GM12878 (cell line): ENCODE measurements at regions not wholly inside any gene's neighbourhood (a gene's known extent, or its start where the extent isn't known, plus 50 kb on each side); places are given as distances from the start of the nearest gene placed in this dataset.

Source experiments
- ATAC-seq: fragments of 200-7000 bp; cut with Tn5 transposase; 3 replicates; pipeline ENCODE4 v1.9.1; 2020; ENCODE audit warnings: mild to moderate bottlenecking, moderate library complexity
- BruUV-seq: library from RNA; stranded (reverse); fragments of 400-500 nt; replicated peaks from 2 replicates; lab custom pipeline; 2021; lab: Mats Ljungman, UMichigan
- CTCF ChIA-PET: fragments of 300-600 bp; sonication (Branson Sonifier 250); formaldehyde crosslinking; extraction: SDS; loops from one replicate; lab custom pipeline; 2021; ENCODE audit warnings: inconsistent platforms; lab: Yijun Ruan, JAX
- POLR2A ChIA-PET: fragments of 350-600 bp; formaldehyde crosslinking; extraction: SDS; loops from one replicate; lab custom pipeline; 2021; ENCODE audit warnings: inconsistent platforms; lab: Charles Lee
- RAD21 ChIA-PET: fragments of 300-600 bp; sonication (Branson Sonifier 250); formaldehyde crosslinking; loops from one replicate; lab custom pipeline; 2023; ENCODE audit warnings: antibody characterized with exemption; ENCODE audit not compliant: unreplicated experiment; lab: Charles Lee
- SMC1A ChIA-PET: fragments of 300-600 bp; sonication (Branson Sonifier 250); formaldehyde crosslinking; loops from one replicate; lab custom pipeline; 2023; ENCODE audit not compliant: unreplicated experiment, uncharacterized antibody; lab: Charles Lee
- DNase-seq: peaks from one replicate; pipeline ENCODE4 v3.0.0-alpha.2; 2011; ENCODE audit warnings: low read depth, low spot score
- FAIRE-seq: peaks from 3 replicates; lab custom pipeline; 2011; peaks lifted over from hg19 to GRCh38; lab: Jason Lieb, UNC
- H2AFZ ChIP-seq: 2 replicates; pipeline ENCODE4 v1.6.0; 2011; ENCODE audit warnings: low read depth, low read length, control low read depth; ENCODE audit not compliant: control insufficient read depth
- H3K27ac ChIP-seq: 2 replicates; pipeline ENCODE4 v1.5.1; 2011; ENCODE audit warnings: control low read depth; ENCODE audit not compliant: control insufficient read depth, insufficient read depth
- H3K27me3 ChIP-seq, 2 experiments: replicated peaks in 1 of 2; 2 replicates each; pipeline versions ENCODE4 v1.6.0 to v1.6.1; 2011; ENCODE audit warnings: low read length in 1 of 2; ENCODE audit not compliant: control insufficient read depth in 2 of 2, insufficient read depth in 2 of 2
- H3K36me3 ChIP-seq, 2 experiments: 2 replicates each; pipeline ENCODE4 v1.5.1; 2011; ENCODE audit warnings: low read length in 1 of 2; ENCODE audit not compliant: control insufficient read depth in 2 of 2, insufficient read depth in 2 of 2
- H3K4me1 ChIP-seq: 2 replicates; pipeline ENCODE4 v1.6.1; 2011; ENCODE audit warnings: mild to moderate bottlenecking, low read length, moderate library complexity, mixed read lengths; ENCODE audit not compliant: control insufficient read depth, insufficient read depth
- H3K4me2 ChIP-seq: 2 replicates; pipeline ENCODE4 v1.6.0; 2011; ENCODE audit warnings: control low read depth; ENCODE audit not compliant: control insufficient read depth, insufficient read depth
- H3K4me3 ChIP-seq: fragments of 200-600 bp; sonication (generic); 2 replicates; pipeline ENCODE4 v1.5.1; 2016
- H3K79me2 ChIP-seq: 2 replicates; pipeline ENCODE4 v1.6.0; 2011; ENCODE audit warnings: low read length; ENCODE audit not compliant: control insufficient read depth, insufficient read depth
- H3K9ac ChIP-seq: 2 replicates; pipeline ENCODE4 v1.8.0; 2011; ENCODE audit warnings: low read length, control low read depth, mixed read lengths; ENCODE audit not compliant: control insufficient read depth, insufficient read depth
- H3K9me3 ChIP-seq: replicated peaks from 3 replicates; pipeline ENCODE4 v1.5.1; 2011; ENCODE audit warnings: mild to moderate bottlenecking, low read length; ENCODE audit not compliant: control insufficient read depth, insufficient read depth
- H4K20me1 ChIP-seq: 2 replicates; pipeline ENCODE4 v1.6.0; 2011; ENCODE audit not compliant: control insufficient read depth, insufficient read depth
- BRCA1 ChIP-seq: IDR thresholded peaks from 2 replicates; pipeline ENCODE4 v1.6.1; 2011; ENCODE audit warnings: low read depth, low read length, improper control_type of control experiment
- EED ChIP-seq: sonication (generic); IDR thresholded peaks from 2 replicates; pipeline ENCODE4 v1.6.1; 2016; ENCODE audit warnings: antibody characterized with exemption, low read depth
- LARP7 ChIP-seq: fragments of 450-650 bp; IDR thresholded peaks from 2 replicates; pipeline ENCODE4 v1.6.1; 2017; ENCODE audit warnings: mild to moderate bottlenecking
- NBN ChIP-seq: fragments of 450-650 bp; IDR thresholded peaks from 2 replicates; pipeline ENCODE4 v1.6.1; 2016
- POLR2AphosphoS2 ChIP-seq: IDR thresholded peaks from 2 replicates; pipeline ENCODE4 v1.6.1; 2011; ENCODE audit warnings: low read depth, mild to moderate bottlenecking, low read length, improper control_type of control experiment, moderate library complexity
- POU2F2 ChIP-seq: IDR thresholded peaks from 3 replicates; pipeline ENCODE4 v1.6.1; 2011; ENCODE audit warnings: low read depth, mild to moderate bottlenecking, low read length, borderline replicate concordance
- TAF1 ChIP-seq: IDR thresholded peaks from 2 replicates; pipeline ENCODE4 v1.6.1; 2011; ENCODE audit warnings: mild to moderate bottlenecking, low read depth, low read length, borderline replicate concordance
- TCF7 ChIP-seq: IDR thresholded peaks from 2 replicates; pipeline ENCODE4 v1.6.1; 2014; ENCODE audit warnings: antibody characterized with exemption, borderline replicate concordance
- WGBS: methylation state at CpG from one replicate; pipeline ENCODE4 v1.1.6; 2016; ENCODE audit warnings: low lambda C conversion rate; ENCODE audit not compliant: insufficient replicate concordance, insufficient coverage; ENCODE audit errors: missing lambda C conversion rate; 5-methylcytosine and 5-hydroxymethylcytosine counted together
- in situ Hi-C: fragments of 300-500 bp; cut with MboI; formaldehyde crosslinking; loops from 9 replicates; pipeline ENCODE4 v1.14.3; 2018; ENCODE audit warnings: mixed read lengths
- intact Hi-C: fragments of 100-400 bp; cut with micrococcal nuclease; formaldehyde crosslinking; loops from one replicate; pipeline ENCODE4 v1.14.2; 2022; ENCODE audit not compliant: unreplicated experiment
- TF ChIP-seq, protein P1 (sequence below): fragments of 450-650 bp; IDR thresholded peaks from 2 replicates; pipeline ENCODE4 v1.6.1; 2017; ENCODE audit warnings: mild to moderate bottlenecking, moderate library complexity
- TF ChIP-seq, protein P2 (sequence below): IDR thresholded peaks from 2 replicates; pipeline ENCODE4 v1.6.1; 2012; ENCODE audit warnings: low read length, inconsistent platforms

DNA sequence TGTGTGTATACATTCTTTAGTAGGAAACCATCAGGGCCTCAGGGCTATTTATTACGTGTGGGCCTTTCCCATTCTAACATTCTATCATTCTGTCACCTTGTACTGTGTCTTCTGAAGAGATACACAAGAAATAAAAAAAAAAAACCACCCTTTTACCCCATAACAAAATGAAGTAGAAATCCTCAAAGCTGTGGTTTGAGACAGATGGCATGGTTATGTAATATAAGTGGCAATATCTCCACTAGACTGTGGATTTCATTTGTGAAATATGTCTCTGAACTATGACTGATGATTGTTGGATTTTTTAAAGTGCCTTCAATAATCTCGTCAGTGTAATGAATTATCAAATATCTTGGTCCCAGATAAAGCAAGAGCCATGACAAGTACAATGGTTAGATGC is 150.0 kb upstream of the BLID start (continued):
- TF ChIP-seq BRCA1 (no peak), TCF7 (no peak), LARP7 (no peak)

DNA sequence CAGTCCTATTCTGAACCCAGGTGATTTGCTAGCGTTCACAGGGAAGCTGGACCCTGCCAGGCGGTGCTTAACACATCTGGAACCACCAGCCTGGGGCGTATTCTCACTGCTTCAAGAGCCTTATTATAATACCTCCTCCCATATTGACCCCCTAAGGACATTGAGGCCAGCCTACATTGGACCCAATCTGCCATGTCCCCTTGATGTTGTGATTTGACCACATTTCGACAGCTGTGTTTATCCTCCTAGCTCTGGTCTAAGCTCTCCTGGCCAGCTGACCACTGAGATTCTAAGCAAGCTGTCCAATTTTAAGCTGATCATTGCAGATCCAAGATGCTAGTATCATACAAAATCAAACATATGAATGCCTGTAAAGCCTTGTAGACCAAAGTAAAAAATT is 148.1 kb upstream of the BLID start:
- Histone ChIP-seq H3K27ac (no peak overlapping the region), H3K4me1 (no peaks in the 10 kb centered on the region), H2AFZ (no peak overlapping the region), H3K4me3 (no peak overlapping the region), H3K79me2 (no peaks in the 10 kb centered on the region), H3K36me3 (no peaks in the 10 kb centered on the region)
- in situ Hi-C loops, result no loop called here
- FAIRE-seq (no peak), DNase-seq (no peak), ATAC-seq (no peak)
- ChIA-PET SMC1A (interaction anchor here (0.6 kb wide), 1 partner anchor 12 kb away, joined by 3 read pairs; no protein-coding TSS in a partner anchor), CTCF (no interaction called here), RAD21 (no interaction called here)
- BruUV-seq, result no TSS peak
- intact Hi-C loops, result no loop called here
- TF ChIP-seq, protein P1, sequence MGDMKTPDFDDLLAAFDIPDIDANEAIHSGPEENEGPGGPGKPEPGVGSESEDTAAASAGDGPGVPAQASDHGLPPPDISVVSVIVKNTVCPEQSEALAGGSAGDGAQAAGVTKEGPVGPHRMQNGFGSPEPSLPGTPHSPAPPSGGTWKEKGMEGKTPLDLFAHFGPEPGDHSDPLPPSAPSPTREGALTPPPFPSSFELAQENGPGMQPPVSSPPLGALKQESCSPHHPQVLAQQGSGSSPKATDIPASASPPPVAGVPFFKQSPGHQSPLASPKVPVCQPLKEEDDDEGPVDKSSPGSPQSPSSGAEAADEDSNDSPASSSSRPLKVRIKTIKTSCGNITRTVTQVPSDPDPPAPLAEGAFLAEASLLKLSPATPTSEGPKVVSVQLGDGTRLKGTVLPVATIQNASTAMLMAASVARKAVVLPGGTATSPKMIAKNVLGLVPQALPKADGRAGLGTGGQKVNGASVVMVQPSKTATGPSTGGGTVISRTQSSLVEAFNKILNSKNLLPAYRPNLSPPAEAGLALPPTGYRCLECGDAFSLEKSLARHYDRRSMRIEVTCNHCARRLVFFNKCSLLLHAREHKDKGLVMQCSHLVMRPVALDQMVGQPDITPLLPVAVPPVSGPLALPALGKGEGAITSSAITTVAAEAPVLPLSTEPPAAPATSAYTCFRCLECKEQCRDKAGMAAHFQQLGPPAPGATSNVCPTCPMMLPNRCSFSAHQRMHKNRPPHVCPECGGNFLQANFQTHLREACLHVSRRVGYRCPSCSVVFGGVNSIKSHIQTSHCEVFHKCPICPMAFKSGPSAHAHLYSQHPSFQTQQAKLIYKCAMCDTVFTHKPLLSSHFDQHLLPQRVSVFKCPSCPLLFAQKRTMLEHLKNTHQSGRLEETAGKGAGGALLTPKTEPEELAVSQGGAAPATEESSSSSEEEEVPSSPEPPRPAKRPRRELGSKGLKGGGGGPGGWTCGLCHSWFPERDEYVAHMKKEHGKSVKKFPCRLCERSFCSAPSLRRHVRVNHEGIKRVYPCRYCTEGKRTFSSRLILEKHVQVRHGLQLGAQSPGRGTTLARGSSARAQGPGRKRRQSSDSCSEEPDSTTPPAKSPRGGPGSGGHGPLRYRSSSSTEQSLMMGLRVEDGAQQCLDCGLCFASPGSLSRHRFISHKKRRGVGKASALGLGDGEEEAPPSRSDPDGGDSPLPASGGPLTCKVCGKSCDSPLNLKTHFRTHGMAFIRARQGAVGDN, result no peak
- TF ChIP-seq TAF1 (no peak), POU2F2 (no peak), NBN (no peak), EED (no peak), POLR2AphosphoS2 (no peak)
- TF ChIP-seq, protein P2, sequence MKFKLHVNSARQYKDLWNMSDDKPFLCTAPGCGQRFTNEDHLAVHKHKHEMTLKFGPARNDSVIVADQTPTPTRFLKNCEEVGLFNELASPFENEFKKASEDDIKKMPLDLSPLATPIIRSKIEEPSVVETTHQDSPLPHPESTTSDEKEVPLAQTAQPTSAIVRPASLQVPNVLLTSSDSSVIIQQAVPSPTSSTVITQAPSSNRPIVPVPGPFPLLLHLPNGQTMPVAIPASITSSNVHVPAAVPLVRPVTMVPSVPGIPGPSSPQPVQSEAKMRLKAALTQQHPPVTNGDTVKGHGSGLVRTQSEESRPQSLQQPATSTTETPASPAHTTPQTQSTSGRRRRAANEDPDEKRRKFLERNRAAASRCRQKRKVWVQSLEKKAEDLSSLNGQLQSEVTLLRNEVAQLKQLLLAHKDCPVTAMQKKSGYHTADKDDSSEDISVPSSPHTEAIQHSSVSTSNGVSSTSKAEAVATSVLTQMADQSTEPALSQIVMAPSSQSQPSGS, result no peak
- TF ChIP-seq, all 136 proteins: peak for 0
- Histone ChIP-seq H4K20me1 (no peaks in the 10 kb centered on the region), H3K4me2 (no peak overlapping the region), H3K27me3 (no peaks in the 10 kb centered on the region), H3K9ac (no peak overlapping the region), H3K9me3 (no peaks in the 10 kb centered on the region)
- WGBS, result 9% methylated on average over 4 of the region's 4 CpGs
- POLR2A ChIA-PET, result no interaction called here
